Hepatocyte (in vitro differentiated cells): ENCODE measurements at regions not wholly inside any gene's neighbourhood (a gene's known extent, or its start where the extent isn't known, plus 50 kb on each side); places are given as distances from the start of the nearest gene placed in this dataset.

Source experiments
- DNase-seq: peaks from one replicate; pipeline ENCODE4 v3.0.0-alpha.2; 2016; ENCODE audit warnings: low spot score
- H2AFZ ChIP-seq: fragments of 200-600 bp; sonication (generic); 2 replicates; pipeline ENCODE4 v1.6.0; 2016; ENCODE audit warnings: antibody characterized with exemption, mild to moderate bottlenecking
- H3K27ac ChIP-seq: fragments of 200-600 bp; sonication (generic); 2 replicates; pipeline ENCODE4 v1.5.1; 2016; ENCODE audit warnings: mild to moderate bottlenecking
- H3K27me3 ChIP-seq: fragments of 200-600 bp; sonication (generic); 2 replicates; pipeline ENCODE4 v1.6.1; 2016
- H3K36me3 ChIP-seq: fragments of 200-600 bp; sonication (generic); replicated peaks from 2 replicates; pipeline ENCODE4 v1.5.1; 2016; ENCODE audit warnings: low read depth; ENCODE audit not compliant: insufficient read depth
- H3K4me1 ChIP-seq: fragments of 200-600 bp; sonication (generic); 2 replicates; pipeline ENCODE4 v1.5.1; 2016; ENCODE audit warnings: mild to moderate bottlenecking, moderate library complexity; ENCODE audit not compliant: insufficient read depth
- H3K4me2 ChIP-seq: fragments of 200-600 bp; sonication (generic); 2 replicates; pipeline ENCODE4 v1.6.0; 2016
- H3K4me3 ChIP-seq: fragments of 200-600 bp; sonication (generic); 2 replicates; pipeline ENCODE4 v1.5.1; 2016; ENCODE audit warnings: mild to moderate bottlenecking
- H3K79me2 ChIP-seq: fragments of 200-600 bp; sonication (generic); 2 replicates; pipeline ENCODE4 v1.6.0; 2017; ENCODE audit warnings: mild to moderate bottlenecking
- H3K9me2 ChIP-seq: fragments of 200-600 bp; sonication (generic); replicated peaks from 2 replicates; pipeline ENCODE4 v1.6.0; 2017; ENCODE audit warnings: mild to moderate bottlenecking; ENCODE audit not compliant: insufficient read depth
- H3K9me3 ChIP-seq: fragments of 200-600 bp; sonication (generic); 2 replicates; pipeline ENCODE4 v1.5.1; 2016; ENCODE audit warnings: low read depth, mild to moderate bottlenecking
- H4K20me1 ChIP-seq: fragments of 200-600 bp; sonication (generic); 2 replicates; pipeline ENCODE4 v1.6.0; 2016; ENCODE audit warnings: mild to moderate bottlenecking; ENCODE audit not compliant: insufficient read depth, poor library complexity, severe bottlenecking
- CTCF ChIP-seq: fragments of 200-600 bp; sonication (generic); IDR thresholded peaks from 2 replicates; pipeline ENCODE4 v1.5.1; 2016; ENCODE audit warnings: antibody characterized with exemption, mild to moderate bottlenecking; ENCODE audit not compliant: poor library complexity
- EZH2 ChIP-seq: fragments of 200-600 bp; sonication (generic); IDR thresholded peaks from 2 replicates; pipeline ENCODE4 v1.6.1; 2016; ENCODE audit warnings: antibody characterized with exemption, mild to moderate bottlenecking, borderline replicate concordance
- EZH2phosphoT487 ChIP-seq: fragments of 200-600 bp; sonication (generic); IDR thresholded peaks from one replicate; pipeline ENCODE4 v1.6.1; 2018; ENCODE audit warnings: antibody characterized with exemption, mild to moderate bottlenecking, low read depth, moderate library complexity; ENCODE audit not compliant: unreplicated experiment, severe bottlenecking
- WGBS: methylation state at CpG from one replicate; pipeline ENCODE4 v1.1.6; 2016; ENCODE audit warnings: low lambda C conversion rate; ENCODE audit errors: missing lambda C conversion rate; 5-methylcytosine and 5-hydroxymethylcytosine counted together

GRCh38 chr14:76931631-76932402, 96.7 kb downstream of the IRF2BPL start:
- no peaks in the 10 kb centered on the region for H3K9me3 ChIP-seq
- WGBS, result 86% methylated on average over 9 of the region's 9 CpGs
- no peak overlapping the region for H3K27ac ChIP-seq
- no peak overlapping the region for H3K4me3 ChIP-seq
- H3K4me2 ChIP-seq, result no peak overlapping the region
- H3K36me3 ChIP-seq, result no peaks in the 10 kb centered on the region
- DNase-seq, result no peak
- H4K20me1 ChIP-seq, result no peaks in the 10 kb centered on the region
- peaks cover 7% of the 10 kb centered on the region for H3K4me1 ChIP-seq
- H3K9me2 ChIP-seq, result no peaks in the 10 kb centered on the region
- no peaks in the 10 kb centered on the region for H3K79me2 ChIP-seq
- no peaks in the 10 kb centered on the region for H3K27me3 ChIP-seq
- H2AFZ ChIP-seq, result no peak overlapping the region
- TF ChIP-seq CTCF (no peak), EZH2phosphoT487 (no peak), EZH2 (no peak)

GRCh38 chr14:76930549-76930948, 98.0 kb downstream of the IRF2BPL start:
- H3K9me2 ChIP-seq, result no peaks in the 10 kb centered on the region
- H3K27me3 ChIP-seq, result no peaks in the 10 kb centered on the region
- no peak overlapping the region for H3K27ac ChIP-seq
- H3K4me1 ChIP-seq, result peaks cover 6% of the 10 kb centered on the region
- no peak overlapping the region for H3K4me3 ChIP-seq
- no peaks in the 10 kb centered on the region for H3K79me2 ChIP-seq
- H3K9me3 ChIP-seq, result no peaks in the 10 kb centered on the region
- TF ChIP-seq CTCF, result no peak
- TF ChIP-seq EZH2, result no peak
- no peak for TF ChIP-seq EZH2phosphoT487
- no peak overlapping the region for H3K4me2 ChIP-seq
- 88% methylated on average over 9 of the region's 9 CpGs for WGBS
- H4K20me1 ChIP-seq, result no peaks in the 10 kb centered on the region
- no peak overlapping the region for H2AFZ ChIP-seq
- DNase-seq, result no peak
- H3K36me3 ChIP-seq, result no peaks in the 10 kb centered on the region

- 49% methylated on average over 8 of the region's 8 CpGs for WGBS
- H3K27ac ChIP-seq, result no peak overlapping the region
- no peaks in the 10 kb centered on the region for H3K9me2 ChIP-seq
- no peak overlapping the region for H3K4me2 ChIP-seq
- H3K36me3 ChIP-seq, result no peaks in the 10 kb centered on the region
- H3K4me1 ChIP-seq, result peaks cover 7% of the 10 kb centered on the region
- no peaks in the 10 kb centered on the region for H4K20me1 ChIP-seq
- no peak overlapping the region for H3K4me3 ChIP-seq
- TF ChIP-seq EZH2phosphoT487 (no peak), EZH2 (no peak), CTCF (no peak)
- H2AFZ ChIP-seq, result no peak overlapping the region
- H3K27me3 ChIP-seq, result no peaks in the 10 kb centered on the region
- H3K79me2 ChIP-seq, result no peaks in the 10 kb centered on the region
- no peak for DNase-seq
- H3K9me3 ChIP-seq, result no peaks in the 10 kb centered on the region
These were observed 98.6 kb downstream of the IRF2BPL start for GRCh38 chr14:76929927-76930326.
